Osteoblast (primary cell): ENCODE measurements at regions not wholly inside any gene's neighbourhood (a gene's known extent, or its start where the extent isn't known, plus 50 kb on each side); places are given as distances from the start of the nearest gene placed in this dataset.
A peak's percentile ranks its signal among the peaks of the same experiment; 100 is the strongest.
"Not testable (repeated sequence)": the region's sequence is repeated elsewhere in the genome, so short reads cannot be mapped to it uniquely, and the experiment has no call there.

ENCODE experiments used
- DNase-seq: peaks from one replicate; pipeline ENCODE4 v3.0.0; 2011; ENCODE audit warnings: low spot score, mixed read lengths; ENCODE audit not compliant: insufficient read length; ENCODE audit errors: missing footprints
- H2AFZ ChIP-seq: 2 replicates; pipeline ENCODE4 v1.6.0; 2011; ENCODE audit warnings: mild to moderate bottlenecking, low read length
- H3K27ac ChIP-seq: 2 replicates; pipeline ENCODE4 v1.5.1; 2011; ENCODE audit warnings: mild to moderate bottlenecking, low read depth, low read length, moderate library complexity
- H3K27me3 ChIP-seq: 2 replicates; pipeline ENCODE4 v1.6.0; 2012; ENCODE audit warnings: mild to moderate bottlenecking, control low read depth, inconsistent platforms, low read length, moderate library complexity; ENCODE audit not compliant: insufficient read depth
- H3K36me3 ChIP-seq: 2 replicates; pipeline ENCODE4 v1.5.1; 2011; ENCODE audit warnings: mild to moderate bottlenecking, low read length, control low read depth, moderate library complexity; ENCODE audit not compliant: insufficient read depth
- H3K4me1 ChIP-seq: 2 replicates; pipeline ENCODE4 v1.5.1; 2011; ENCODE audit warnings: mild to moderate bottlenecking, low read length, control low read depth, moderate library complexity; ENCODE audit not compliant: insufficient read depth
- H3K4me2 ChIP-seq: 2 replicates; pipeline ENCODE4 v1.6.0; 2011; ENCODE audit warnings: mild to moderate bottlenecking, low read length; ENCODE audit not compliant: insufficient read depth
- H3K4me3 ChIP-seq: fragments of 200-600 bp; sonication (generic); 3 replicates; pipeline ENCODE4 v1.5.1; 2012; ENCODE audit warnings: mild to moderate bottlenecking, low read length, inconsistent platforms; ENCODE audit not compliant: insufficient read depth
- H3K79me2 ChIP-seq: 2 replicates; pipeline ENCODE4 v1.6.0; 2012; ENCODE audit warnings: mild to moderate bottlenecking, low read length, control low read depth, inconsistent platforms; ENCODE audit not compliant: insufficient read depth
- H3K9me3 ChIP-seq: 2 replicates; pipeline ENCODE4 v1.5.1; 2011; ENCODE audit warnings: low read depth, low read length, control low read depth
- H4K20me1 ChIP-seq: 2 replicates; pipeline ENCODE4 v1.6.0; 2012; ENCODE audit warnings: mild to moderate bottlenecking, low read length, control low read depth; ENCODE audit not compliant: insufficient read depth
- CTCF ChIP-seq: IDR thresholded peaks from 2 replicates; pipeline ENCODE4 v1.5.1; 2011; ENCODE audit warnings: mild to moderate bottlenecking, low read depth, low read length, moderate library complexity; ENCODE audit errors: extremely low read depth

- Histone ChIP-seq H4K20me1 (no peaks in the 10 kb centered on the region), H2AFZ (no peak overlapping the region), H3K27ac (no peak overlapping the region), H3K79me2 (no peaks in the 10 kb centered on the region), H3K4me1 (no peaks in the 10 kb centered on the region), H3K4me2 (no peak overlapping the region), H3K9me3 (no peaks in the 10 kb centered on the region), H3K27me3 (peaks cover 20% of the 10 kb centered on the region), H3K36me3 (no peaks in the 10 kb centered on the region), H3K4me3 (no peak overlapping the region)
- TF ChIP-seq CTCF: no peak
- DNase-seq: peak; percentile 21
Measured at GRCh38 chr1:148363439-148363810, 119.7 kb downstream of the PPIAL4G start.

GRCh38 chr1:148362626-148363438 is 120.3 kb downstream of the PPIAL4G start:
- peak; percentile 49 for DNase-seq
- H3K4me2 ChIP-seq: peak overlapping the region; percentile 72
- H3K27ac ChIP-seq: no peak overlapping the region
- H2AFZ ChIP-seq: peak overlapping the region; percentile 10
- no peaks in the 10 kb centered on the region for H4K20me1 ChIP-seq
- H3K4me1 ChIP-seq: no peaks in the 10 kb centered on the region
- H3K36me3 ChIP-seq: no peaks in the 10 kb centered on the region
- TF ChIP-seq CTCF: no peak
- no peaks in the 10 kb centered on the region for H3K79me2 ChIP-seq
- H3K9me3 ChIP-seq: no peaks in the 10 kb centered on the region
- peak overlapping the region; percentile 42 for H3K4me3 ChIP-seq
- H3K27me3 ChIP-seq: peaks cover 20% of the 10 kb centered on the region

GRCh38 chr1:148362216-148362611 is 120.9 kb downstream of the PPIAL4G start:
- H3K9me3 ChIP-seq: no peaks in the 10 kb centered on the region
- H3K4me2 ChIP-seq: peak overlapping the region; percentile 72
- H3K4me1 ChIP-seq: no peaks in the 10 kb centered on the region
- no peaks in the 10 kb centered on the region for H3K79me2 ChIP-seq
- peak overlapping the region; percentile 29 for H2AFZ ChIP-seq
- peaks cover 20% of the 10 kb centered on the region for H3K27me3 ChIP-seq
- no peak for DNase-seq
- no peaks in the 10 kb centered on the region for H3K36me3 ChIP-seq
- no peak overlapping the region for H3K27ac ChIP-seq
- peak overlapping the region; percentile 27 for H3K4me3 ChIP-seq
- TF ChIP-seq CTCF: no peak
- H4K20me1 ChIP-seq: no peaks in the 10 kb centered on the region

GRCh38 chr1:148361427-148362215 is 121.5 kb downstream of the PPIAL4G start:
- H3K9me3 ChIP-seq, H4K20me1 ChIP-seq, H3K36me3 ChIP-seq, H3K79me2 ChIP-seq, H3K27ac ChIP-seq, H3K4me1 ChIP-seq: not testable (repeated sequence)
- Histone ChIP-seq H3K4me3 (peak overlapping the region; percentile 27), H3K4me2 (peak overlapping the region; percentile 72), H3K27me3 (peaks cover 20% of the 10 kb centered on the region), H2AFZ (peak overlapping the region; percentile 29)
- peak; percentile 13 for TF ChIP-seq CTCF
- peak; percentile 29 for DNase-seq
